NCI-H128 (cell line): ENCODE measurements at regions not wholly inside any gene's neighbourhood (a gene's known extent, or its start where the extent isn't known, plus 50 kb on each side); places are given as distances from the start of the nearest gene placed in this dataset.
"Not testable (repeated sequence)": the region's sequence is repeated elsewhere in the genome, so short reads cannot be mapped to it uniquely, and the experiment has no call there.

Experiments used
- DNase-seq: peaks from one replicate; lab custom pipeline; 2025; ENCODE audit not compliant: unreplicated experiment; lab: John Stamatoyannopoulos, UW

DNA sequence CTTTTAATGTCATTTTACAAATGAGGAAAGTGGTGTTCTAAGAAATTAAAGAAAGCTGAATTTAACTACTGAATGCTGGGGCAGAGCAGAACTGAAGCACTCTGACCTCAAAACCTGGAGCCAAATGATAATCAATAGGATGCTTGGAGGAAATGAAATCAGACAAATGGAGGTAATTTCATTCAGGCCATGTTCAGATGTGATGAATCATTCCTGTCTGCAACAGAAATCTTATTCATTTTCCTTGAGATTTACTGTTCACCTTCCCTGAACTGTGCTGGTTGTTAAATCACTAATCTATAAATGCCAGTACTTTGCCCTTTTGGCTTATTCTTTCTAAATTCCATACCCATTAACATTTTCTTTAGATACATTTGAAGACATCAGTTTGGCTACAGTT is 85.6 kb upstream of the SNX7 start:
- no peak for DNase-seq

DNA sequence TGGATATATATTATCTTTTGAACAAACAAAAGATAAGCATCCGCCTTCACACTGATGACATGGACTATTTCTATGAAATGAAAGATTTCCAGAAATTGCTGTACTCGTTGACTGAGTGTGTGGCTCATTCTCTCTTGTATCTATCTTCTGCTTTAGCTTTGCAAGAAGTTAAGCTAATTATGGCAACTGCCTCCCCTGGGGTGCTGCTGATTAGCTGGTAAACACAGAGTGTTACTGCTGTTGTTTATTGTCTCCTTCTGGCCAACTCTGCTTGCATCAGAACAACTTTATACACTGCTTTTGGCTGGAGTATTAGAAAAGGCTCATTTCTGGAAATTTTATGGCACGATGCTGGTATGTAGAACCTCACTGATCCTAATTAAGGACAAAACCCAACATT is 95.6 kb upstream of the SNX7 start:
- no peak for DNase-seq

GRCh38 chr1:98559291-98559690 is 102.2 kb upstream of the SNX7 start:
- no peak for DNase-seq

GRCh38 chr1:98557895-98558294 is 103.6 kb upstream of the SNX7 start:
- no peak for DNase-seq

DNA sequence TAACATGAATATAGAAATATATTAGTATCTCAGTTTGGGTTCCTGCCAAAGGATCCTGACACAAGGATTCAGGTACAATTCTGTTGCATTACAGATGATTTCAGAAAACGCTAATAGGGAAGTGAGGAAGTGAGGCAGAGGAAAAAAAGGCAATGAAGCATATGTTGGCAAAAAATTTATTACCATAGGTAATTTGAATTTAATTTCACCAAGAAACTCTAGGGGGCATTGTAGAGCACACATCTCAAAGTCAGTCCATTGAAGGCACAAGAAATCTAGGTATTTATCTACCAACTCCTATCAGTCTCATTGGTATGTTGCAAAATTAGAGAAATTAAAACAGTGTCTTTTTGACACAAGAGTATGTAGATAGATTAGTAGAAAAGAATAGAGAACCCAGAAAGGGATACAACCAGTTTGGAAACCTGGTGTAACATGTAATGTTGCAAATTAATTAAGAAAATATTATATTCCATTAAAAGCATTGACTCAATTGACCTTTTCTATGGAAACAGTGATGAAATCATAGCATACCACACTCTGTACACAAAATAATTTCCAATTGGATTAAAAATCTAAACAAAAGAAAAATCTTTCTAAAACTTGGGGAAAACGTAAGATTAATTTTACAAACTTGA is 104.9 kb upstream of the SNX7 start:
- no peak for DNase-seq

DNA sequence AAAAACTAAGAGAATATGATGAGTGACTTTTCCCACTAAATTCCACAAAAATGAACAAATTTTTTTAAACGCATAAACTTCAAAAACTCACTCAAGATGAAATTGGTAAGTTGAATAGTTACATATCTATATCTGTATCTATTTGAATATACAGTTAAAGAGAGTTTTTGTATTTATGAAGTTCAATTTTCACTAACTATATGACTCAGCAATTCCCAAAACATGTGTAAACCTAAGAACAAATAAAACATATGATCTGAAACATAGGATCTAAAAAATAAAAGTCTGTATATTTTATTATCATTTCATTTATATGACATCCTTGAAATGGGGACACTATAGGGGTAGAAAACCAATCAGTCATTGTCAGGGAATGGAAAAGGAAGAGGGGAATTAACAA is 105.7 kb upstream of the SNX7 start:
- no peak for DNase-seq

DNA sequence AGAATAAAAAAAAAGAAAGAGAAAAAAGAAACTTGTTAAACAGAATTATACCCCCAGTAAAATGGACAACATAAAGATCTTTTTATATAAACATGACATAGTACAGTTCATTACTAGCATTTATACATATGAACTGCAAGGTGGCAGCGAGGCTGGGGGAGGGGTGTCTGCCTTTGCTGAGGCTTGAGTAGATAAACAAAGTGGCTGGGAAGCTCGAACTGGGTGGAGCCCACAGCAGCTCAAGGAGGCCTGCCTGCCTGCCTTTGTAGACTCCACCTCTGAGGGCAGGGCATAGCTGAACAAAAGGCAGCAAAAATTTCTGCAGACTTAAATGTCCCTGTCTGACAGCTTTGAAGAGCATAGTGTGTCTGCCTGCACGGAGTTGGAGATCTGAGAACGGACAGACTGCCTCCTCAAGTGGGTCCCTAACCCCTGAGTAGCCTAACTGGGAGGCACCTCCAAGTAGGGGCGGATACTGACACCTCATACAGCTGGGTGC is 108.9 kb upstream of the SNX7 start:
- not testable (repeated sequence) for DNase-seq

DNA sequence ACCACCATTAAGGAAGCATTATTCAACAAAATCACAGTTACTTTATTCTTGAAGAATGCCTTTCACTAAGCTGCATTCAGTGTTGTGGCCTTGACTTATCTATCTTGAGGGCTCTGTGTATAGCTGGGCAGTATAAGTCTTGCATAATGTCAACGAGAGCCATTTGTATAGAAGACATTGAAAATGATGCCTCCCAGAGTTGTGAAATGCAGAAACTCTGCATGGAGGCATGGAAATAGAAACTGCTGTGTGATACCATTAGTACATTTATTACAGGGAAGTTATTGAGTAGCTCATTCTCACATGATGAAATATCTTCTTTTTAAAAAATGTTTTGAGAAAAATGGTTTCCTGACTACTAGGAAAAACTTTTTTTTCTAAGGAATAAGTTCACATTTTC is 111.4 kb upstream of the SNX7 start:
- DNase-seq = no peak

DNA sequence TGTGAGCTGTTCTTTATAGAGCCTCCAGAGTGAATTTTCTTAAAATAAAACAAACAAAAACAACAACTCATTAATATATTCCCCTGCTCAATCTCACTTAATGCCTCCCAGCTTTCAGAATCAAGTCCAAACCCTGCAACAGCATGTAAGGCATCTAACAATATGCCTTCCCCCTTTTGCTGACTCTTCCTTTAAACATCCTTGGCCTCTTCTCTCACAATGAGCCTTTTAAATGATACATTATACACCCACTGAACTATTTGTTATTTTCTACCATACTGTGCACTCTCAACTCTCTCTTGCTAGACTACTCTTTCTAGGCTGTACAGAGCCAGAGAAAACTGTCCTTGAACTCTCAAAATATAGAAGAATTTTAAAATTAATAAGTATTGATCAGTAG is 115.2 kb upstream of the SNX7 start:
- no peak for DNase-seq

- no peak for DNase-seq
Measured at GRCh38 chr1:98538106-98538505, 123.4 kb upstream of the SNX7 start.

DNA sequence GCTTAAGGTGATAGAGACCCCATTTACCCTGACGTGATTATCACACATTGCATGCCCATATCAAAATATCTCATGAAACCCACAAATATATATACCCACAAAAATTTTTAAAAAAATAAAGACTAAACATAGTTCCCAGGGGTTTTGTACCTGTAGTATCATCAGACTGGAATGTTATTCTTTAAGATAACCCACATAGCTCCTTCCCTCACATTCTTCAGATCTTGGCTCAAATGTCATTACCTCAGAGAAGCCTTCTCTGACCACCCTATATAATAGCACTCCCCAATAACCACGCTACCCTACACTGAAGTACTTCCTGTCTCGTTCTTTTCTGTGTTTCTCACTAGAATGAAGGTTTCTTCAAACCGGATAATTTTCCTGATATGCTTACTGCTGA is 138.3 kb upstream of the SNX7 start:
- no peak for DNase-seq

GRCh38 chr1:98516306-98516705 is 145.2 kb upstream of the SNX7 start:
- DNase-seq = no peak

DNA sequence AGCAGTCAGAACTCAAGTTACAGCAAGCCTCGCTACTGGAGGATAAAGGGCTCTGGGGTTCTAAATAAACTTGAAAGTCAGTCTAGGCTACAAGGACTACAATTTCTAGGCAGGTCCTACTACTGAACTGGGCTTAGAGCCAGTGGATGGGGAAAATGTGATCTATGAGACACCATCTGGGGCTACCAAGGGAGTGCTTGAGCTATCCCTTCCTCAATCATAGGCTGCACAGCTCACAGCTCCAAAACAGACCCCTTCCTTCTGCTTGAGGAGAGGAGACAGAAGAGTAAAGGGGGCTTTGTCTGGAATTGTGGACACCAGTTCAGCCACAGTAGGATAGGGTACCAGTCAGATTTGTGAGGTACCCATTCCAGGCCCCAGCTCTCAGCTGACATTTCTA is 145.8 kb upstream of the SNX7 start:
- DNase-seq = no peak

GRCh38 chr1:98512216-98512615 is 149.3 kb upstream of the SNX7 start:
- not testable (repeated sequence) for DNase-seq

- no peak for DNase-seq
Measured at GRCh38 chr1:98503771-98504170, 157.8 kb upstream of the SNX7 start.

DNA sequence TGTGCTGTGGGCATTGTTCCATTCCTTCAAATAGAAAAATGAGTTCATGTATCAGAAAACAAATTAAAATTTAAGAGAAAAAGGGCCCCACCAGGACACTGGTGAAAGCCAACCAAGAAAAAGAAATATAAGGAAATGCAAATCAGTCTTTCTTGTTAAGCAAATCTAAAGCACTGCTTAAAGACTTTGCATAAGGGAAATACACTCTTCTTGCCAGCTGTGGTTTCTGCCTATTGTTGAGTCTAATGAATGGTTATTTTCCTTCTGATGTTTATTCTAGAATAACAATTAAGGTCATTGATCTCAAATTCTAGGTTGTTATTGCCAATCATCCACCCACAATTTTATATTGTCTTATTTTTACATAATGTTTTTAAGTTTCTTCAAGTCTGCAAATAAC is 158.6 kb upstream of the SNX7 start:
- no peak for DNase-seq

DNA sequence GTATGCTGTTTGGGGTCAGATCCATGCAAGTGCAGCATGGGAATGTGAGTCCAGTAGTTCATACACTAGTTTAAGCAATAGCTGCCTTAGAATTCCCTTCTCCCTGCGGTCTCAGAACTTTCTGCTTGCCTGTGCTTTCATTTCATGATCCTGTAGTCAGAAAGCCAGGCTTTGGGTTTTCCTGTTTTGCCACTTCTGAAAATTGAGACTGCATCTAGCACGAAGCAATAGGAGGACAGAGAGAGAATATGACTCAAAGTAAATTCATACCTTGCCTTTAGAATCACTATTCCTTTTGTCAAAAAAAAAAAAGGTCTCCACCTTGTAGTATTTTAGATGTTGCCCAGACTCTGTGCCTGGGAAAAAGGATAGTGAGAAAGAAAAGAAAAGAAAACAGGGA is 161.2 kb upstream of the SNX7 start:
- DNase-seq = no peak

GRCh38 chr1:98498651-98499050 is 162.9 kb upstream of the SNX7 start:
- DNase-seq = no peak

GRCh38 chr1:98497497-98497896 is 164.0 kb upstream of the SNX7 start:
- DNase-seq = no peak

DNA sequence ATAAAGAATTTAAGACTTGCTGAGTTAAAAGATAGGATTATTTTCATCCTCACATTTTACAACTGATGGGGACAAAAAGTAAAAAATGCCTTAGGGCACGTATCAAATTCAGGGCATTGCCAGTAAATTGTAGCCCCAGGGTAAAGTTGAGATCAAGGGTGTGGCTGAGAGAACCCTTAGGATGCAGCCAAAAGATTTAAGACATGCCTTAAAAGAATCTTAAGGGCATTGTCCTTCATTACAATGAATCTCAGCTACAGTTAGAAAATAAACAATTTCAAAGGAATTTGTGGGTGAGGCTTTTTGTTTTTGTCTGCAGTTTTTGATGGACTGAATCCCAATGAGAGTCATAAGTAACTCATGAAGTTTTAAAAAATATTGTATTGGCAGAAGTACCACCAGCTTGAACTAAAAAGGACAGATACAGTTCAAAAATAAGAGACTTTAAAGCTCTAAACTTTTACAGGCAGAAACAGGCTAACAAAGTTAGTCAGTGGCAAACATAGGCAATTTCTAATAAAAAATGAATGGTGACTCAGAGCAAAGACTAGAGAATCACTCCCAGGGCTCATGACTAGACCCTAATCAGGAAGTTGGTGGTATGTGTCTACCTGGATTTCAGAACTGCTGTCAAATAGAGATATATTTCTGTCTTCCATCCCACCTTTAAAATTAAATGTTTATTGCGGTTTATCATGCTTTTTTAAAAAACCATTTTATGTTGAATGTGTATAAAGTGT is 165.1 kb upstream of the SNX7 start:
- no peak for DNase-seq

- no peak for DNase-seq
Measured at GRCh38 chr1:98493469-98493868, 168.1 kb upstream of the SNX7 start.

- no peak for DNase-seq
Measured at GRCh38 chr1:98490099-98490498, 171.4 kb upstream of the SNX7 start.

GRCh38 chr1:98487620-98488019 is 173.9 kb upstream of the SNX7 start:
- no peak for DNase-seq
